HUDEP-2 (cell line): ENCODE measurements at regions not wholly inside any gene's neighbourhood (a gene's known extent, or its start where the extent isn't known, plus 50 kb on each side); places are given as distances from the start of the nearest gene placed in this dataset.

Source experiments
- DNase-seq, 76 experiments: peaks; one replicate each; lab custom pipeline; 2025; ENCODE audit not compliant: unreplicated experiment in 76 of 76; lab: John Stamatoyannopoulos, UW

GRCh38 chr7:106196460-106197021, 84.4 kb upstream of the SYPL1 start:
- no peak for DNase-seq

DNA sequence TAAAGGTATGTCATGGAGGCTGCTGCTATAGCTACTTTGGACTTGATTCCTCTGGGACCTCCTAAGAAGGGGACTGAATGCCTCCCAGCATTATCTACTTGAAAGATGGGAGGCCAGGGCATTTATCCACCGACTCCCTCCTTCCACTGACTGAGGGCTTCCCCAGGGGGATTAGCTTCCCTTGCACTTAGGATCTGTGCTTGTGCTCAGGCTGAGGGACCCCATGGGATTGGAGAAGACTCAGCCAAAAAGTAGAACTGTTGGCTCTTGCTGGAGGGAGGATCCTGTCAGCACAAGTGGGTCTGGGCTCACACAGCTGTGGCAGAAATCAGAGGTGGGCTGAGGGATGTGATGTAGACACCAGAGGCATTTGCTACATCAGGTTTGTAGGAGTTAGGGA, 81.5 kb upstream of the SYPL1 start:
- no peak for DNase-seq

DNA sequence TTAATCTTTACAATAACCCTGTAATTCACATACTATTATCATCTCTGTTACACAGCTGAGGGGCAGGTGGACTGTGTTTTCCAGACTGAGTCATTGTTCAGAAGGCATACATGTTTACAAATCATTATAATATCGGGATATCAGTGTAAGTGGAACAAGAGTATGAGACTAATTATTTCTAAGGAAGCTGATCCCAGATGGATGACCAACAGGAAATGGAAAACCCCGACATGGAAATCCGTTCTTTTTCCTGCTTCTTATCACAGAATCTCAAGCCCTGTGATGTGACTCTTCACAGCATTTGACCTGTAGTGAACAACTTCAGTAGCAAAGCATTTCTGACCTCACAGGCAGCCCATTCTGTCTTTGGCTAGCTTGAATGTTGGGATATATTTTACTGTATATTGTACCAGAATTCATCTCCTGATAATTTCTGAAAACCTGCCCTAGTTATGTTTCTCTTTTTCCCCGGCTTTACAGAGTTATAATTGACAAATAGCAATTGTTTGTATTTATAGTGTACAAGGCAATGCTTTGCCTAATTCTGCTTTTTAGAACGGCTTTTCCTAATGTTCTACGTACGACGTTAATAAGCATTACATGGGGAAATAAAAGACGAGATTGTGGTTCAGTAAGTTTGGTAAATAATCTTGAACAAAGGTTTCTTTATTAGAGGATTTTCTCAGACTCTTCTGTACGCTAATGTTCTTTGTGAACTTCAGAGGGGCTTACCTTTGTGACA, 78.6 kb upstream of the SYPL1 start:
- DNase-seq = no peak

DNA sequence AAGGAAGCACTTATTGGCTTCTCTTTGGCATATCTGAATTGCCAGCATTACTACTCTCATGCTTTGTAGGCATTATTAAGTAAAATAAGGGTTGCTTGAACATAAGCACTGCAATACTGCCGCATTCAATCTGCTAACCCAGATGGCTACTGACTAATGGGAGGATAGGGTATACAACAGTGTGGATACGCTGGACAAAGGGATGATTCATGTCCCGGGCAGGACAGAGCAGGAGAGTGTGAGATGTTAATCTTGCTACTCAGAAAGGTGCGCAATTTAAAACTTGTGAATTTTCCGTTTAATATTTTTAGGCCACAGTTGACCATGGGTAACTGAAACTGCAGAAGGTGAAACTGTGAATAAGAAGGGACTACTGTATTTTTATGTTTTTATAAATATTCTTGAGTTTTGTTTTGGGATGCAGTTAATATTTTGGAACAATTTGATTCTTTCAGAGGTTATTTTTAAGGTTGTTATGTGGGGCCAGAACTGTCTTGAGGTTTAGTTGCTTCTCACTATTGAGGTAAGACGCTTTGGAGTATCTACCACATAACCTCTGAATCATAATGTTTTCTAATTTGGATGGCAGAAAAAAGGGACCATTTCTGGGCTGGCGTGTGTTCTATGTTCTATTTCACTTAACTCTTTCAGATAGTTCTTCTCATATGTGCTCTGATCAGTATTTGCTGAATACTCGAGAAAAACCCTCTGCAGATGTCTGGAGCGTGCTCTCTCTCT, 75.7 kb upstream of the SYPL1 start:
- DNase-seq = no peak

GRCh38 chr7:106185719-106186118, 73.6 kb upstream of the SYPL1 start:
- DNase-seq = no peak

GRCh38 chr7:106183952-106184351, 71.8 kb upstream of the SYPL1 start:
- DNase-seq = no peak

- DNase-seq = no peak
Measured at GRCh38 chr7:106182904-106183303, 70.8 kb upstream of the SYPL1 start.

GRCh38 chr7:106181658-106182265, 69.7 kb upstream of the SYPL1 start:
- no peak for DNase-seq

DNA sequence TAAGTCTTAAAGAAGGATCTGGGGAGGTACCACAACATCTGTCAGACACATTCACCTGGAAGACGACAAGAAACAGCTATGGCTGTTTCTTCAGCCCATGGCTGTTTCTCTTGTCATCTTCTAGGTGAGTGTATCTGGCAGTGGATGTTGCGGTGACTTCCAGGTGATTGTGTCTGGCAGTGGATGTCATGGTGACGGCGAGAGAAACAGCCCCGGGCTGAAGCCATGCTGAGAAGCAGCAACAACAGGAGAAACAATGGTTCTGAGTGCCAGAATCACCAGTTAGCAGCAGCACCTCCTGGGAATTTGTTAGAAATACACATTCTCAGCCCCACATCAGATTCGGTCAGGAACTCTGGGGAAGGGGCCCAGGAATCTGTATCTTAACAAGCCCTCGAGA, 68.6 kb upstream of the SYPL1 start:
- DNase-seq = no peak

DNA sequence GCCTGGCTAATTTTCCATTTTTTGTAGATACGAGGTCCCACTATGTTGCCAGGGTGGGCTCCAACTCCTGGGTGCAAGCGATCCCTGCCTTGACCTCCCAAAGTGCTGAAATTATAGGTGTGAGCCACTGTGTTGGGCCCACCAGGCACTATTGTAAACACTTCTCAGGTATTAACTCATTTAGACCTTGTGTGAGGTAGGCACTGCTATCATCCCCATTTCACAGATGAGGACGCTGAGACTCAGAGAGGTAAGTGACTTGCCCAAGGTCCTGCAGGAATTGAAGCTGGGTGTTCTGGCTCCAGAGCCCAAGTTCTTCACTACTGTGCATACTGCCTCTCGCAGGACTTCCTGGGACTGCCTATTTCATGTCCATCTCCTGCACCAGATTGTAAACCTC, 67.1 kb upstream of the SYPL1 start:
- no peak for DNase-seq

DNA sequence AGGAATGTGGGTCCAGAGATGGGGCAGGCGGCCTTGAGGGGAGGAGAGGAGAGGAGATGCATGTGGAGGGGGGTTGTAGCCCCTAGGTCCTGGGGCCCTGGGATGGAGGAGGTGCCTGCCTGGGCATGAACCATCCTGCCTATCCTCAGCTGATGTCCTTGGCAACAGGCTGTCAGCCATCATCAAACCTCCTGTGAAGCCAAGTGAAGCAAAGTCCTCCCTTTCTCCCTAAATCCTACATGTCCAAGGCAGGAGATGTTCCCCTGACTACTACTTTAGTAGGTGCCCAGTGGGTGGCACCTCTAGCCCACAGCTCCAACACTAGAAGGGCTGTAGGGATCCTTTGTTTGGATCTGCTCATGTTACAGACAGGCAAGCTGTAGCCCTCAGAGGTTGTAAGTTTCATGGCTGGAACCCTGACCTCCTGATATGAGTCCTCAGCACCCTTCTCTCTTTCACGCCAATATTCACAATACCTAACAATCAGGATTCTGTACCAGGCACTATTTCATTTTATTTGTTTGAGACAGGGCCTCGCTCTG, 66.6 kb upstream of the SYPL1 start:
- peak in 1 of 76 experiments; percentile 2 for DNase-seq

GRCh38 chr7:106177738-106178592, 65.9 kb upstream of the SYPL1 start:
- no peak for DNase-seq

- no peak for DNase-seq
Measured at GRCh38 chr7:106177300-106177690, 65.2 kb upstream of the SYPL1 start.

- peak in 52 of 76 experiments; percentile 2 to 65 (median 20) for DNase-seq
Measured at GRCh38 chr7:106176414-106177299, 64.5 kb upstream of the SYPL1 start.

GRCh38 chr7:106175507-106175906, 63.4 kb upstream of the SYPL1 start:
- DNase-seq = no peak

DNA sequence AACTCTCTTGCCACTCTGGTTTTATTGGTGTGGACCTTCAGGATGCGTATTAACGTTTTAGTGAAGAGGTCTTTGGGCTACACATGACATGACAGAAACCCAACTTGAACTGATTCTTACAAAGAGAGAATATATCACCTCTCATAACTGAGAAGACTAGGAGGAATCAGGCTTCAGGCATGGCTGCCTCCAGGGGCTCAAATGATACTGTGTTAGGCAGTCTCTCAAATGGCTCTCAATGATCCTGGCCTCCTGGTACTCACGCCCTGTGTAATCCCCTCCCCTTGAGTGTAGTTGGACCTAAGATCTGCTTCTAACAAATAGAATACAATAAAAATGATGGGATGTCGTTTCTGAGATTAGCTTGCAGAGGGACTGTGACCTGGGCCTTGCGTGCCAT, 58.5 kb upstream of the SYPL1 start:
- DNase-seq = no peak

GRCh38 chr7:106169821-106170610, 57.9 kb upstream of the SYPL1 start:
- DNase-seq = no peak

DNA sequence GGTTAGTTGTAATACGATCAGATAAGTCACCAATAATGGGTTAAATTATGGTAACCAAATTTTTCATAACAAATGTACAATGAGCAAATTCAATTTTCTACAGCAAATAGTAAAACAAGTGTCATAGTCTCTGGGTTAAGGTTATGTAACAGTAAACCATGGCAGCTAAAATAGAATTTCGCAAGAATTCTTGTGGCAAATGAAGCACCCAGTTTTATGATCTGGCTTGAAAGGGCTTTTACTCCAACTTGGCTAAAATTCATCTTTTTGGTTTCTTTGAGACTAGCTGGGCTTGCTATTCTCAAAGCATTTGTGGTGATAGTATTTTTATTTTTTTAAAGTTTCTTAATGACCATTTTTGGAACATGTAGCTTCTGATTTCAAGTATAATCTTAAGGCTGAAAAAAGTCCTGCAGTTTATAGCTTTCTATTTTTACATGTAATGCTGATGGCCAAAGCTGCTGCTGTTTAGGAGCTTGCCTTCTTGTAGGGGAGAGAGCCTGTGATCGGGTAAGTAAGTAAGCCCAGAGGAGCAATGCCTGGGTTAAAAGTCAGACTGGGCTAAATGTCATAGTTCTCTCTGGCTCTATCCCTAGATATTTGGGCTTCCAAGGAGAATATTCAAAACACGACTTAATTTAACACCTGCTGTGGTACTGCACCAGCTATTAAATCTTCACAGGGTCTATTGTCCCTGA, 55.5 kb upstream of the SYPL1 start:
- no peak for DNase-seq
